ENCODE measurements at regions not wholly inside any gene's neighbourhood (a gene's known extent, or its start where the extent isn't known, plus 50 kb on each side); places are given as distances from the start of the nearest gene placed in this dataset.

GRCh38 chr9:87199278-87199677 lies 252.0 kb upstream of the GAS1 start:
- Histone ChIP-seq H3K9me2 (ENCODE audit: insufficient read depth) (0 out of 2 replicates have a peak, but pooled peaks cover 8% of the 10 kb centered on the region), H4K20me1 (replicated peaks; ENCODE audit: insufficient read depth) (no peaks in the 10 kb centered on the region), H3K4me3 (no peak overlapping the region), H3K4me1 (ENCODE audit: insufficient read depth) (peaks cover 23% of the 10 kb centered on the region), H3K27ac (ENCODE audit: low read depth) (no peak overlapping the region), H3F3A (replicated peaks; ENCODE audit: low read depth) (no peaks in the 10 kb centered on the region), H3K27me3 (ENCODE audit: insufficient read depth) (no peaks in the 10 kb centered on the region), H3K4me2 (no peak overlapping the region), H3K79me2 (replicated peaks; ENCODE audit: insufficient read depth) (no peaks in the 10 kb centered on the region), H2AFZ (no peak overlapping the region), H3K36me3 (ENCODE audit: insufficient read depth) (no peaks in the 10 kb centered on the region)
- H3K27me3 Mint-ChIP-seq (ENCODE audit: insufficient read depth, low read depth, poor library complexity): no peaks in the 10 kb centered on the region
- TF ChIP-seq ETS1 (IDR thresholded peaks at IDR 0.05) (no peak), ZNF331 (CRISPR knock-in tag; IDR thresholded peaks at IDR 0.05; ENCODE audit: low read depth) (no peak), POLR2AphosphoS5 (IDR thresholded peaks at IDR 0.05; ENCODE audit: low read depth) (no peak), EZH2 (IDR thresholded peaks at IDR 0.05; ENCODE audit: low read depth, unreplicated experiment) (no peak), REST (IDR thresholded peaks at IDR 0.05; ENCODE audit: unreplicated experiment) (no peak), STAT1 (IDR thresholded peaks at IDR 0.05; ENCODE audit: unreplicated experiment) (no peak), NANOG (IDR thresholded peaks at IDR 0.05; ENCODE audit: borderline replicate concordance) (no peak), CREB1 (CRISPR knock-in tag; IDR thresholded peaks at IDR 0.05; ENCODE audit: low read depth) (no peak), JUNB (IDR thresholded peaks at IDR 0.05; ENCODE audit: unreplicated experiment) (no peak), EZH2phosphoT487 (IDR thresholded peaks at IDR 0.05; ENCODE audit: unreplicated experiment) (no peak), ZNF114 (CRISPR knock-in tag; IDR thresholded peaks at IDR 0.05) (no peak)
- TF ChIP-seq, protein P1, sequence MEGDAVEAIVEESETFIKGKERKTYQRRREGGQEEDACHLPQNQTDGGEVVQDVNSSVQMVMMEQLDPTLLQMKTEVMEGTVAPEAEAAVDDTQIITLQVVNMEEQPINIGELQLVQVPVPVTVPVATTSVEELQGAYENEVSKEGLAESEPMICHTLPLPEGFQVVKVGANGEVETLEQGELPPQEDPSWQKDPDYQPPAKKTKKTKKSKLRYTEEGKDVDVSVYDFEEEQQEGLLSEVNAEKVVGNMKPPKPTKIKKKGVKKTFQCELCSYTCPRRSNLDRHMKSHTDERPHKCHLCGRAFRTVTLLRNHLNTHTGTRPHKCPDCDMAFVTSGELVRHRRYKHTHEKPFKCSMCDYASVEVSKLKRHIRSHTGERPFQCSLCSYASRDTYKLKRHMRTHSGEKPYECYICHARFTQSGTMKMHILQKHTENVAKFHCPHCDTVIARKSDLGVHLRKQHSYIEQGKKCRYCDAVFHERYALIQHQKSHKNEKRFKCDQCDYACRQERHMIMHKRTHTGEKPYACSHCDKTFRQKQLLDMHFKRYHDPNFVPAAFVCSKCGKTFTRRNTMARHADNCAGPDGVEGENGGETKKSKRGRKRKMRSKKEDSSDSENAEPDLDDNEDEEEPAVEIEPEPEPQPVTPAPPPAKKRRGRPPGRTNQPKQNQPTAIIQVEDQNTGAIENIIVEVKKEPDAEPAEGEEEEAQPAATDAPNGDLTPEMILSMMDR (conservative IDR thresholded peaks at IDR 0.05; ENCODE audit: low read depth in 2 of 2): no peak
- TF ChIP-seq, protein P2, sequence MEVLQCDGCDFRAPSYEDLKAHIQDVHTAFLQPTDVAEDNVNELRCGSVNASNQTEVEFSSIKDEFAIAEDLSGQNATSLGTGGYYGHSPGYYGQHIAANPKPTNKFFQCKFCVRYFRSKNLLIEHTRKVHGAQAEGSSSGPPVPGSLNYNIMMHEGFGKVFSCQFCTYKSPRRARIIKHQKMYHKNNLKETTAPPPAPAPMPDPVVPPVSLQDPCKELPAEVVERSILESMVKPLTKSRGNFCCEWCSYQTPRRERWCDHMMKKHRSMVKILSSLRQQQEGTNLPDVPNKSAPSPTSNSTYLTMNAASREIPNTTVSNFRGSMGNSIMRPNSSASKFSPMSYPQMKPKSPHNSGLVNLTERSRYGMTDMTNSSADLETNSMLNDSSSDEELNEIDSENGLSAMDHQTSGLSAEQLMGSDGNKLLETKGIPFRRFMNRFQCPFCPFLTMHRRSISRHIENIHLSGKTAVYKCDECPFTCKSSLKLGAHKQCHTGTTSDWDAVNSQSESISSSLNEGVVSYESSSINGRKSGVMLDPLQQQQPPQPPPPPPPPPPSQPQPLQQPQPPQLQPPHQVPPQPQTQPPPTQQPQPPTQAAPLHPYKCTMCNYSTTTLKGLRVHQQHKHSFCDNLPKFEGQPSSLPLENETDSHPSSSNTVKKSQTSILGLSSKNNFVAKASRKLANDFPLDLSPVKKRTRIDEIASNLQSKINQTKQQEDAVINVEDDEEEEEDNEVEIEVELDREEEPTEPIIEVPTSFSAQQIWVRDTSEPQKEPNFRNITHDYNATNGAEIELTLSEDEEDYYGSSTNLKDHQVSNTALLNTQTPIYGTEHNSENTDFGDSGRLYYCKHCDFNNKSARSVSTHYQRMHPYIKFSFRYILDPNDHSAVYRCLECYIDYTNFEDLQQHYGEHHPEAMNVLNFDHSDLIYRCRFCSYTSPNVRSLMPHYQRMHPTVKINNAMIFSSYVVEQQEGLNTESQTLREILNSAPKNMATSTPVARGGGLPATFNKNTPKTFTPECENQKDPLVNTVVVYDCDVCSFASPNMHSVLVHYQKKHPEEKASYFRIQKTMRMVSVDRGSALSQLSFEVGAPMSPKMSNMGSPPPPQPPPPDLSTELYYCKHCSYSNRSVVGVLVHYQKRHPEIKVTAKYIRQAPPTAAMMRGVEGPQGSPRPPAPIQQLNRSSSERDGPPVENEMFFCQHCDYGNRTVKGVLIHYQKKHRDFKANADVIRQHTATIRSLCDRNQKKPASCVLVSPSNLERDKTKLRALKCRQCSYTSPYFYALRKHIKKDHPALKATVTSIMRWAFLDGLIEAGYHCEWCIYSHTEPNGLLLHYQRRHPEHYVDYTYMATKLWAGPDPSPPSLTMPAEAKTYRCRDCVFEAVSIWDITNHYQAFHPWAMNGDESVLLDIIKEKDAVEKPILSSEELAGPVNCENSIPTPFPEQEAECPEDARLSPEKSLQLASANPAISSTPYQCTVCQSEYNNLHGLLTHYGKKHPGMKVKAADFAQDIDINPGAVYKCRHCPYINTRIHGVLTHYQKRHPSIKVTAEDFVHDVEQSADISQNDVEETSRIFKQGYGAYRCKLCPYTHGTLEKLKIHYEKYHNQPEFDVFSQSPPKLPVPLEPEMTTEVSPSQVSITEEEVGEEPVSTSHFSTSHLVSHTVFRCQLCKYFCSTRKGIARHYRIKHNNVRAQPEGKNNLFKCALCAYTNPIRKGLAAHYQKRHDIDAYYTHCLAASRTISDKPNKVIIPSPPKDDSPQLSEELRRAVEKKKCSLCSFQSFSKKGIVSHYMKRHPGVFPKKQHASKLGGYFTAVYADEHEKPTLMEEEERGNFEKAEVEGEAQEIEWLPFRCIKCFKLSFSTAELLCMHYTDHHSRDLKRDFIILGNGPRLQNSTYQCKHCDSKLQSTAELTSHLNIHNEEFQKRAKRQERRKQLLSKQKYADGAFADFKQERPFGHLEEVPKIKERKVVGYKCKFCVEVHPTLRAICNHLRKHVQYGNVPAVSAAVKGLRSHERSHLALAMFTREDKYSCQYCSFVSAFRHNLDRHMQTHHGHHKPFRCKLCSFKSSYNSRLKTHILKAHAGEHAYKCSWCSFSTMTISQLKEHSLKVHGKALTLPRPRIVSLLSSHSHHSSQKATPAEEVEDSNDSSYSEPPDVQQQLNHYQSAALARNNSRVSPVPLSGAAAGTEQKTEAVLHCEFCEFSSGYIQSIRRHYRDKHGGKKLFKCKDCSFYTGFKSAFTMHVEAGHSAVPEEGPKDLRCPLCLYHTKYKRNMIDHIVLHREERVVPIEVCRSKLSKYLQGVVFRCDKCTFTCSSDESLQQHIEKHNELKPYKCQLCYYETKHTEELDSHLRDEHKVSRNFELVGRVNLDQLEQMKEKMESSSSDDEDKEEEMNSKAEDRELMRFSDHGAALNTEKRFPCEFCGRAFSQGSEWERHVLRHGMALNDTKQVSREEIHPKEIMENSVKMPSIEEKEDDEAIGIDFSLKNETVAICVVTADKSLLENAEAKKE (CRISPR knock-in tag; IDR thresholded peaks at IDR 0.05): no peak
- H3K4me1 Mint-ChIP-seq: peaks cover 28% of the 10 kb centered on the region
- no peaks in the 10 kb centered on the region for H3K9me3 Mint-ChIP-seq
- no peak for ATAC-seq
- H3K36me3 Mint-ChIP-seq (ENCODE audit: low read depth): no peaks in the 10 kb centered on the region
- no peak overlapping the region for H3K27ac Mint-ChIP-seq
- no peak for DNase-seq (ENCODE audit: low spot score)
- H3K4me3 Mint-ChIP-seq: no peak overlapping the region
